AG09319 (cell line): ENCODE measurements at regions not wholly inside any gene's neighbourhood (a gene's known extent, or its start where the extent isn't known, plus 50 kb on each side); places are given as distances from the start of the nearest gene placed in this dataset.

Experiments
- DNase-seq: peaks from one replicate; pipeline ENCODE4 v3.0.0-alpha.2; 2010; ENCODE audit warnings: low read depth; ENCODE audit errors: extremely low read depth
- TF ChIP-seq, protein P1 (sequence below): IDR thresholded peaks from 2 replicates; pipeline ENCODE4 v1.5.1; 2011; ENCODE audit warnings: low read depth, mild to moderate bottlenecking, inconsistent platforms, low read length, moderate library complexity

DNA sequence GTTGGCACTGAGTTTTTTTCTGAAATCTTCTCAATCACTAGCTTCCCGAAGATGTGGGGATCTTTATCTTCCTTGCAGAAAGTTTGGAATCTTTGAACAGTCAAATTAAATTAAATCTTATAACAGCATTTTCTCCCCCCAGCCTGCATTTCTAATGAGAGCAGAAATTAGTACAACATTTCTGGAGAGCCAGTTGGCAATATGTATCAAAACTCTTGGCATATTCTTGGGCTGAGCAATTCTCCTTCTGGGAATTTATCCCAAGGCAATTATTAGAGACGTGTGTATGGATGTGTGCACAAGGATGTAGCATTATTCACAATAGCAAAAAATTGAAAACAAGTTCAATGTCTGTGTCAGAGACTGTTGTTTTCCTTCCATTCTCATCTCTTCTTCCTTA is 159.5 kb downstream of the OLFM4 start:
- TF ChIP-seq, protein P1, sequence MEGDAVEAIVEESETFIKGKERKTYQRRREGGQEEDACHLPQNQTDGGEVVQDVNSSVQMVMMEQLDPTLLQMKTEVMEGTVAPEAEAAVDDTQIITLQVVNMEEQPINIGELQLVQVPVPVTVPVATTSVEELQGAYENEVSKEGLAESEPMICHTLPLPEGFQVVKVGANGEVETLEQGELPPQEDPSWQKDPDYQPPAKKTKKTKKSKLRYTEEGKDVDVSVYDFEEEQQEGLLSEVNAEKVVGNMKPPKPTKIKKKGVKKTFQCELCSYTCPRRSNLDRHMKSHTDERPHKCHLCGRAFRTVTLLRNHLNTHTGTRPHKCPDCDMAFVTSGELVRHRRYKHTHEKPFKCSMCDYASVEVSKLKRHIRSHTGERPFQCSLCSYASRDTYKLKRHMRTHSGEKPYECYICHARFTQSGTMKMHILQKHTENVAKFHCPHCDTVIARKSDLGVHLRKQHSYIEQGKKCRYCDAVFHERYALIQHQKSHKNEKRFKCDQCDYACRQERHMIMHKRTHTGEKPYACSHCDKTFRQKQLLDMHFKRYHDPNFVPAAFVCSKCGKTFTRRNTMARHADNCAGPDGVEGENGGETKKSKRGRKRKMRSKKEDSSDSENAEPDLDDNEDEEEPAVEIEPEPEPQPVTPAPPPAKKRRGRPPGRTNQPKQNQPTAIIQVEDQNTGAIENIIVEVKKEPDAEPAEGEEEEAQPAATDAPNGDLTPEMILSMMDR, result no peak
- no peak for DNase-seq

DNA sequence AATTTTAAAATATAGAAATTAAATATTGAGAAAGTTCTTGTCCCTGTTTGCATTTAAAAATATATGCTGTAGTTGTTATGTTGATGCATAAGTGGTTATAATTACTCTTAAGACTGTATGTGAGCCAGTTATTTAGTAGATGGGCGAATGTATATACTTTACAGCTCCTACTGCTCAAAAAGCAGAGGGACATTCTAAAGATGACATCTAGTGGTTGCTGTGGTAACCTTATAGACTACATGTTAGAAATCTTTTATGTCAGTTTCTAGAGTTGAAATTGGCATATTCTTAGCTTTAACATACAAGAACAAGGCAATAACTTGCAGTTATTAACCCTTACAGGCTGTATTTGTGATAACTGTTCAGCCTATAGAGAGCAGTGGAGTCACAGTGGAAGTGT is 160.5 kb downstream of the OLFM4 start:
- no peak for DNase-seq
- TF ChIP-seq, protein P1, result no peak

DNA sequence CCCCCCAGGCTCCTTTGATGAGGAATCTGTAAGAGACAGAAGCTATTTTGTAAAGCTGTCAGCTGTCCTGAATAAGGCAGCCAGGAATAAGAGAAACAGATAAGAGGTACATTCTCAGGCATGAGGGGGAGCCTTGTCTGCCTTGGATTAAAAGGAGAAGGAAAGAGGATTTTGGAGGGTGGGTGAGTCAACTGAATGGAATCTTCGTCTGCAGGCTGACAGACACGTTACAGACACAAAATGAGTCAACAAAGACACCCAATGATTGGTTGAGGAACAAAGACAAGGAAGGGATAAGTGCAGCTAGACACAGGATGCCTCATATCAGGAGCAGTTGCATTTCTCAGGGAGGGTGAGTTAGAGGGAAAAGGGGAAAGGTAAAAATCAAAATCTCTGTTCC is 162.5 kb downstream of the OLFM4 start:
- DNase-seq, result no peak
- TF ChIP-seq, protein P1, result no peak

DNA sequence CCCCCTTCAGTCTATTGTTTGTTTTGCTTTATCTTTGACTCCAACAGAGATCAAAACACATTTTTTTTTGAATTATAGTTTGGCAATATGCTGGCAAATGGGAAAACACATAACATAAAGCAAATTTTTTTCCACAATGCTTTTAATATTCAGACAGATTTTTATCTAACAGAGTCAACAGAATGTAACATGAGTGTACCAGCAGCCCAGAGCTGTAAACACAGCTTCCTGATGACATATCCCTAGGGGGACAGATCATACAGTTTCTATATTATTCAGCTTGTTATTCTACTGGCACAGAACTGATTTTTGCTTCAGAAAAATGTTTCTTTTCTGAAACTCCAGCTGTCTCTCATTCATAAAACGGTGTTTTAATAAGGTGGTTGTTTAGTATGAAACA is 168.8 kb downstream of the OLFM4 start:
- TF ChIP-seq, protein P1, result no peak
- DNase-seq, result no peak

DNA sequence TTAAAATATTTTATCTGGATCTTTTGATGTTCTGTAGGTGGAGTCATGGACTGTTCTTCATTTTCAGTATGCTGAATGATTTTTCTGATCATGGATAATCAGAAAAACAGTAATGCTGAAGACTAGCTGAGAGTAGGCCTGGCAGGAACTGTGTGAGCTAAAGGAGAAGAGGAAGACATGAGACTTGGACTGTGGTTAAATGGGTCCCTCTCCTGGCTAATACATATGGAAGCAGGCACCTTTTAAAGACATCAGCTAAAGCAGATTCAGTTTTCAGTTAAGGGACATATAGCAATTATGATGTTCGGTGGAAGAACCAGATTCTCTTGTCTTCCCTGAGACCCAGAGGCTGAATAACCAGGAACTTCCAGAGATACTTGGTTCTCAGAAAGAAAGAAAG is 169.4 kb downstream of the OLFM4 start:
- TF ChIP-seq, protein P1, result no peak
- DNase-seq, result no peak

DNA sequence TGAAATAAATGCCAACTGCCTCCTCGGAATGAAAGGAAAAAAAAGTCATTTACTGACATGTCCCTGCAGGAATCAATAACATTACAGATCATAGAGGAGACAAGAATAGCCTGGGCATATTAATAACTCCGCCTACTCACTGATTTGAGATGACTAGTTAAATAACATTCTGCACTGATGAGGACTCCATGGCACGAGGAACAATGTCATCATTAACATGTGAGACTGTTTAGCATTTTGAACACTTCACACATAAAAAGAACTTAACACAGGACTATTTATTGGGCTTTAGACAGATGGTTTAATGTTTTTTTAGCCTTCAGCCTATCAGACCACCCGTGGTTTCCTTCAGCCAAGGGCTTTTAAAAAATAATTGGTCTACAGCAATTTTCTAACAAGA is 170.1 kb downstream of the OLFM4 start:
- TF ChIP-seq, protein P1, result no peak
- DNase-seq, result no peak

DNA sequence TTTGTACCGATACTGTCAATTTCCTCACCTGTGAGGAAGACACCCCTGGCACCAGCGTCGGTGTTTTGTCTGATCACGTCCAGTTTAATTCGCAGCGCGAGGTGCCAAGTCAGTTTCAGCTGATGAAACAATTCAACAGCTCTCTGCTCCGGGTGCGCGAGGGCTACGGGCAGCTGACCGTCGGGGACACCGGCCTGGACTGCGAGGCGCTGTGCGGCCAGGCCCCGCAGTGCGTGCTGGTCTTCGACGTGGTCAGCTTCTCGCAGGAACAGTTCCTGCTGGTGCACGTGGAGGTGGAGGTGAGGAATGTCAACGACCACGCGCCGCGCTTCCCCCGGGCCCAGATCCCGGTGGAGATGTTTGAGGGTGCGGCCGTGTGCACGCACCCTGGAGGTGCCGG is 171.5 kb downstream of the OLFM4 start:
- no peak for DNase-seq
- TF ChIP-seq, protein P1, result no peak
